K562 (cell line): ENCODE measurements at regions not wholly inside any gene's neighbourhood (a gene's known extent, or its start where the extent isn't known, plus 50 kb on each side); places are given as distances from the start of the nearest gene placed in this dataset.

Experiments used
- ATAC-seq: fragments of 200-7000 bp; cut with Tn5 transposase; 3 replicates; pipeline ENCODE4 v1.9.1; 2020; ENCODE audit warnings: moderate library complexity
- BruUV-seq: library from RNA; stranded (reverse); fragments of 400-500 nt; replicated peaks from 2 replicates; lab custom pipeline; 2021; lab: Mats Ljungman, UMichigan
- CTCF ChIA-PET: fragments of 300-600 bp; formaldehyde crosslinking; extraction: SDS; loops from one replicate; lab custom pipeline; 2021; ENCODE audit warnings: low intra/inter-chr PET ratio; lab: Yijun Ruan, JAX
- POLR2A ChIA-PET: fragments of 300-600, 350-650 bp; sonication (Branson Sonifier 250); formaldehyde crosslinking; extraction: SDS; loops from one replicate; lab custom pipeline; 2021; ENCODE audit warnings: antibody characterized with exemption, inconsistent platforms; lab: Yijun Ruan, JAX
- DNase-seq, 4 experiments: peaks; one replicate each; pipeline versions ENCODE4 v3.0.0 to v3.0.0-alpha.2; 2011 to 2018; ENCODE audit warnings: low spot score in 3 of 4, mixed read lengths in 3 of 4; ENCODE audit errors: extremely low read depth in 1 of 4
- FAIRE-seq: peaks from 2 replicates; lab custom pipeline; 2011; peaks lifted over from hg19 to GRCh38; lab: Jason Lieb, UNC
- H2AFZ ChIP-seq: 2 replicates; pipeline ENCODE4 v1.6.0; 2011; ENCODE audit warnings: low read depth, low read length, control low read depth, inconsistent platforms
- H3K27ac ChIP-seq: fragments of 200-600 bp; 3 replicates; pipeline ENCODE4 v1.8.0; 2011; ENCODE audit warnings: low read depth, mild to moderate bottlenecking, control low read depth, inconsistent platforms, low read length, moderate library complexity, mixed read lengths; ENCODE audit errors: extremely low read depth
- H3K27me3 ChIP-seq, 2 experiments: fragments of 300-600 bp in 1 of 2; 2 replicates in 1 of 2; 3 replicates in 1 of 2; pipeline versions ENCODE4 v1.6.0 to v1.8.0; 2011; ENCODE audit warnings: inconsistent platforms in 2 of 2, low read length in 2 of 2, mild to moderate bottlenecking in 1 of 2, mixed read lengths in 1 of 2, moderate library complexity in 1 of 2; ENCODE audit not compliant: control insufficient read depth in 2 of 2, insufficient read depth in 2 of 2
- H3K36me3 ChIP-seq: fragments of 300-600 bp; 3 replicates; pipeline ENCODE4 v1.8.0; 2011; ENCODE audit warnings: mild to moderate bottlenecking, low read length, inconsistent platforms; ENCODE audit not compliant: control insufficient read depth, insufficient read depth
- H3K4me1 ChIP-seq, 2 experiments: fragments of 200-600 bp in 1 of 2; replicated peaks in 1 of 2; 2 replicates in 1 of 2; 3 replicates in 1 of 2; pipeline versions ENCODE4 v1.5.1 to v1.8.0; 2011; ENCODE audit warnings: inconsistent platforms in 2 of 2, low read length in 2 of 2, mild to moderate bottlenecking in 1 of 2, mixed read lengths in 1 of 2, moderate library complexity in 1 of 2; ENCODE audit not compliant: control insufficient read depth in 2 of 2, insufficient read depth in 2 of 2
- H3K4me2 ChIP-seq: 2 replicates; pipeline ENCODE4 v1.6.1; 2011; ENCODE audit warnings: low read length, control low read depth, inconsistent platforms, mixed read lengths; ENCODE audit not compliant: insufficient read depth
- H3K4me3 ChIP-seq: fragments of 200-600 bp; sonication (generic), shearing (Covaris generic); 2 replicates; pipeline ENCODE4 v1.5.1; 2016; ENCODE audit warnings: control low read depth, inconsistent platforms
- H3K79me2 ChIP-seq: fragments of 200-600 bp; 3 replicates; pipeline ENCODE4 v1.8.0; 2011; ENCODE audit warnings: low read length, inconsistent platforms; ENCODE audit not compliant: control insufficient read depth, insufficient read depth
- H3K9ac ChIP-seq, 2 experiments: 2 replicates each; pipeline versions ENCODE4 v1.6.0 to v1.6.1; 2011; ENCODE audit warnings: low read depth in 2 of 2, low read length in 2 of 2, control low read depth in 1 of 2, inconsistent platforms in 1 of 2, mild to moderate bottlenecking in 1 of 2, mixed read lengths in 1 of 2; ENCODE audit not compliant: insufficient read depth in 1 of 2
- H3K9me1 ChIP-seq: one replicate; pipeline ENCODE4 v1.6.0; 2011; ENCODE audit warnings: inconsistent platforms, mild to moderate bottlenecking, low read length, moderate library complexity; ENCODE audit not compliant: control insufficient read depth, insufficient read depth
- H3K9me3 ChIP-seq: replicated peaks from 2 replicates; pipeline ENCODE4 v1.5.1; 2011; ENCODE audit warnings: low read depth, low read length, inconsistent platforms; ENCODE audit not compliant: control insufficient read depth, insufficient read depth
- H4K20me1 ChIP-seq: replicated peaks from 2 replicates; pipeline ENCODE4 v1.6.1; 2011; ENCODE audit warnings: low read length, inconsistent platforms, mixed read lengths; ENCODE audit not compliant: control insufficient read depth, insufficient read depth
- ATF2 ChIP-seq: sonication (generic); formaldehyde crosslinking; IDR thresholded peaks from 2 replicates; pipeline ENCODE4 v1.8.1; 2022; ENCODE audit warnings: missing genetic modification reagents
- BRF1 ChIP-seq: IDR thresholded peaks from 3 replicates; pipeline ENCODE4 v1.6.1; 2011; ENCODE audit warnings: borderline replicate concordance, mild to moderate bottlenecking; ENCODE audit not compliant: insufficient read length; ENCODE audit errors: extremely low read depth
- FIP1L1 ChIP-seq: fragments of 200-400 bp; formaldehyde crosslinking; IDR thresholded peaks from 2 replicates; pipeline ENCODE4 v1.6.1; 2018; ENCODE audit warnings: mild to moderate bottlenecking, low read depth, low read length; ENCODE audit not compliant: poor library complexity, severe bottlenecking
- HDGF ChIP-seq: fragments of 450-650 bp; IDR thresholded peaks from 2 replicates; pipeline ENCODE4 v1.6.1; 2016
- ILK ChIP-seq: fragments of 450-650 bp; IDR thresholded peaks from 2 replicates; pipeline ENCODE4 v1.6.1; 2016; ENCODE audit warnings: missing genetic modification characterization, low read depth, mild to moderate bottlenecking, missing compliant biosample characterization, moderate library complexity, borderline replicate concordance
- MAFG ChIP-seq: fragments of 450-650 bp; conservative IDR thresholded peaks from 2 replicates; pipeline ENCODE4 v1.6.1; 2016; ENCODE audit warnings: missing genetic modification characterization, missing compliant biosample characterization
- NEUROD1 ChIP-seq: fragments of 150-350 bp; IDR thresholded peaks from 2 replicates; pipeline ENCODE4 v1.6.1; 2014; ENCODE audit warnings: borderline replicate concordance, low read length, low read depth; ENCODE audit not compliant: partially characterized antibody
- POLR2H ChIP-seq: IDR thresholded peaks from 2 replicates; pipeline ENCODE4 v1.6.1; 2016; ENCODE audit warnings: missing genetic modification characterization, low read depth, mild to moderate bottlenecking, control low read depth, missing compliant biosample characterization, moderate library complexity
- RBFOX2 ChIP-seq: fragments of 200-400 bp; formaldehyde crosslinking; IDR thresholded peaks from 2 replicates; pipeline ENCODE4 v1.6.1; 2017; ENCODE audit warnings: low read depth, mild to moderate bottlenecking, low read length, moderate library complexity
- WGBS: fragments of 100-300 bp; shearing (Covaris generic); methylation state at CpG from one replicate; pipeline ENCODE4 v1.1.6; 2016; ENCODE audit warnings: low coverage, mixed read lengths; ENCODE audit not compliant: insufficient coverage; ENCODE audit errors: missing lambda C conversion rate; 5-methylcytosine and 5-hydroxymethylcytosine counted together
- in situ Hi-C: fragments of 300-500 bp; cut with MboI; formaldehyde crosslinking; loops from 4 replicates; pipeline ENCODE4 v1.15.0; 2018; ENCODE audit warnings: inconsistent platforms, mixed read lengths
- intact Hi-C: fragments of 100-400 bp; cut with micrococcal nuclease; formaldehyde crosslinking; loops from 2 replicates; pipeline ENCODE4 v1.14.2; 2022
- TF ChIP-seq, protein P1 (sequence below): sonication (generic); formaldehyde crosslinking; IDR thresholded peaks from 2 replicates; pipeline ENCODE4 v1.8.0; 2022; ENCODE audit warnings: mild to moderate bottlenecking, missing genetic modification reagents
- TF ChIP-seq, protein P2 (sequence below): fragments of 450-650 bp; IDR thresholded peaks from 2 replicates; pipeline ENCODE4 v1.6.1; 2017; ENCODE audit warnings: antibody characterized with exemption

DNA sequence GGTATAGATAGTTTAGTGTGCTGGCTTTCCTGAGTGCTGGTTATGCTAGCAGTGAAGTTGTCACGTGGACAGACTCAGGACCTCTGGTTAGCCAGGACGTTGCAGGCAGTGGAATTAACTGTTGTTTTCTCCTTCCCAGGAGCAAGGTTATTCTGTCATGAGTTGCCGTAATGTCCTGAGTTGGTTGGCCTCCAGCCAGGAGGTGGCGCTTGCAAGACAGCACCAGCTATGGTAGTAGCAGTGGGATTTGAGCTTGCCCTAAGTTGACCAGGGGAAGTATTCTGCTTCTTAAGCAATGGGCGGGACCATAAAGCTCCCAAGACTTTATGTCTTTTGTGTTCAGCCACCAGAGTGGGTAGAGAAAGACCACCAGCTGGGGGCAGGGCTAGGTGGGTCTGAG, 240.7 kb upstream of the DNAJC19 start:
- no TSS peak for BruUV-seq
- Histone ChIP-seq H3K9ac (no peak overlapping the region), H3K4me2 (no peak overlapping the region), H3K9me3 (0 out of 2 replicates have a peak, but pooled peaks cover 2% of the 10 kb centered on the region), H3K79me2 (no peaks in the 10 kb centered on the region), H3K9me1 (no peaks in the 10 kb centered on the region), H3K27me3 (no peaks in the 10 kb centered on the region), H2AFZ (no peak overlapping the region), H3K4me1 (no peaks in the 10 kb centered on the region), H4K20me1 (no peaks in the 10 kb centered on the region), H3K4me3 (no peak overlapping the region), H3K27ac (no peak overlapping the region), H3K36me3 (no peaks in the 10 kb centered on the region)
- in situ Hi-C loops (no loop called here), intact Hi-C loops (no loop called here)
- no peak for ATAC-seq
- no peak for FAIRE-seq
- ChIA-PET CTCF (no interaction called here), POLR2A (no interaction called here)
- TF ChIP-seq NEUROD1 (no peak), HDGF (no peak), RBFOX2 (no peak), FIP1L1 (no peak), ILK (tag) (no peak), ATF2 (CRISPR knock-in tag) (no peak), MAFG (tag) (no peak), BRF1 (no peak), POLR2H (tag) (no peak)
- TF ChIP-seq, protein P1, sequence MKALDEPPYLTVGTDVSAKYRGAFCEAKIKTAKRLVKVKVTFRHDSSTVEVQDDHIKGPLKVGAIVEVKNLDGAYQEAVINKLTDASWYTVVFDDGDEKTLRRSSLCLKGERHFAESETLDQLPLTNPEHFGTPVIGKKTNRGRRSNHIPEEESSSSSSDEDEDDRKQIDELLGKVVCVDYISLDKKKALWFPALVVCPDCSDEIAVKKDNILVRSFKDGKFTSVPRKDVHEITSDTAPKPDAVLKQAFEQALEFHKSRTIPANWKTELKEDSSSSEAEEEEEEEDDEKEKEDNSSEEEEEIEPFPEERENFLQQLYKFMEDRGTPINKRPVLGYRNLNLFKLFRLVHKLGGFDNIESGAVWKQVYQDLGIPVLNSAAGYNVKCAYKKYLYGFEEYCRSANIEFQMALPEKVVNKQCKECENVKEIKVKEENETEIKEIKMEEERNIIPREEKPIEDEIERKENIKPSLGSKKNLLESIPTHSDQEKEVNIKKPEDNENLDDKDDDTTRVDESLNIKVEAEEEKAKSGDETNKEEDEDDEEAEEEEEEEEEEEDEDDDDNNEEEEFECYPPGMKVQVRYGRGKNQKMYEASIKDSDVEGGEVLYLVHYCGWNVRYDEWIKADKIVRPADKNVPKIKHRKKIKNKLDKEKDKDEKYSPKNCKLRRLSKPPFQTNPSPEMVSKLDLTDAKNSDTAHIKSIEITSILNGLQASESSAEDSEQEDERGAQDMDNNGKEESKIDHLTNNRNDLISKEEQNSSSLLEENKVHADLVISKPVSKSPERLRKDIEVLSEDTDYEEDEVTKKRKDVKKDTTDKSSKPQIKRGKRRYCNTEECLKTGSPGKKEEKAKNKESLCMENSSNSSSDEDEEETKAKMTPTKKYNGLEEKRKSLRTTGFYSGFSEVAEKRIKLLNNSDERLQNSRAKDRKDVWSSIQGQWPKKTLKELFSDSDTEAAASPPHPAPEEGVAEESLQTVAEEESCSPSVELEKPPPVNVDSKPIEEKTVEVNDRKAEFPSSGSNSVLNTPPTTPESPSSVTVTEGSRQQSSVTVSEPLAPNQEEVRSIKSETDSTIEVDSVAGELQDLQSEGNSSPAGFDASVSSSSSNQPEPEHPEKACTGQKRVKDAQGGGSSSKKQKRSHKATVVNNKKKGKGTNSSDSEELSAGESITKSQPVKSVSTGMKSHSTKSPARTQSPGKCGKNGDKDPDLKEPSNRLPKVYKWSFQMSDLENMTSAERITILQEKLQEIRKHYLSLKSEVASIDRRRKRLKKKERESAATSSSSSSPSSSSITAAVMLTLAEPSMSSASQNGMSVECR (CRISPR knock-in tag): no peak
- TF ChIP-seq, protein P2, sequence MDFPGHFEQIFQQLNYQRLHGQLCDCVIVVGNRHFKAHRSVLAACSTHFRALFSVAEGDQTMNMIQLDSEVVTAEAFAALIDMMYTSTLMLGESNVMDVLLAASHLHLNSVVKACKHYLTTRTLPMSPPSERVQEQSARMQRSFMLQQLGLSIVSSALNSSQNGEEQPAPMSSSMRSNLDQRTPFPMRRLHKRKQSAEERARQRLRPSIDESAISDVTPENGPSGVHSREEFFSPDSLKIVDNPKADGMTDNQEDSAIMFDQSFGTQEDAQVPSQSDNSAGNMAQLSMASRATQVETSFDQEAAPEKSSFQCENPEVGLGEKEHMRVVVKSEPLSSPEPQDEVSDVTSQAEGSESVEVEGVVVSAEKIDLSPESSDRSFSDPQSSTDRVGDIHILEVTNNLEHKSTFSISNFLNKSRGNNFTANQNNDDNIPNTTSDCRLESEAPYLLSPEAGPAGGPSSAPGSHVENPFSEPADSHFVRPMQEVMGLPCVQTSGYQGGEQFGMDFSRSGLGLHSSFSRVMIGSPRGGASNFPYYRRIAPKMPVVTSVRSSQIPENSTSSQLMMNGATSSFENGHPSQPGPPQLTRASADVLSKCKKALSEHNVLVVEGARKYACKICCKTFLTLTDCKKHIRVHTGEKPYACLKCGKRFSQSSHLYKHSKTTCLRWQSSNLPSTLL: no peak
- no peak for DNase-seq
- 2% methylated on average over 5 of the region's 5 CpGs for WGBS
